ENCODE measurements at regions not wholly inside any gene's neighbourhood (a gene's known extent, or its start where the extent isn't known, plus 50 kb on each side); places are given as distances from the start of the nearest gene placed in this dataset.
"Not testable (repeated sequence)": the region's sequence is repeated elsewhere in the genome, so short reads cannot be mapped to it uniquely, and the experiment has no call there.

GRCh38 chr17:22090263-22090935 lies 398.1 kb downstream of the KCNJ18 start:
- no peak overlapping the region for H2AFZ ChIP-seq (ENCODE audit: low read depth, low read length, poor library complexity, severe bottlenecking)
- BruUV-seq (replicated peaks), result no TSS peak
- H3K79me2 ChIP-seq (ENCODE audit: insufficient read depth, low read length), result no peaks in the 10 kb centered on the region
- H3K9me2 ChIP-seq (ENCODE audit: insufficient read depth), result no peaks in the 10 kb centered on the region
- no peaks in the 10 kb centered on the region for H3K4me1 ChIP-seq (ENCODE audit: control insufficient read depth in 1 of 2, insufficient read depth in 2 of 2, low read length in 2 of 2)
- ChIA-PET RAD21 (ENCODE audit: low non-redundant PET in 1 of 2, low total read pairs in 2 of 2, uncharacterized antibody in 2 of 2, unreplicated experiment in 2 of 2) (no interaction called here), CTCF (no interaction called here), POLR2A (no interaction called here)
- peaks cover 0 to 3% of the 10 kb centered on the region in 2 experiments; a peak in 1 of 4 replicates for H3K9me3 ChIP-seq (ENCODE audit: control insufficient read depth in 1 of 2, insufficient read depth in 1 of 2, low read depth in 1 of 2, low read length in 2 of 2)
- H3K36me3 ChIP-seq (ENCODE audit: control insufficient read depth in 1 of 2, insufficient read depth in 2 of 2, low read length in 2 of 2), result no peaks in the 10 kb centered on the region
- TF ChIP-seq, protein P1, sequence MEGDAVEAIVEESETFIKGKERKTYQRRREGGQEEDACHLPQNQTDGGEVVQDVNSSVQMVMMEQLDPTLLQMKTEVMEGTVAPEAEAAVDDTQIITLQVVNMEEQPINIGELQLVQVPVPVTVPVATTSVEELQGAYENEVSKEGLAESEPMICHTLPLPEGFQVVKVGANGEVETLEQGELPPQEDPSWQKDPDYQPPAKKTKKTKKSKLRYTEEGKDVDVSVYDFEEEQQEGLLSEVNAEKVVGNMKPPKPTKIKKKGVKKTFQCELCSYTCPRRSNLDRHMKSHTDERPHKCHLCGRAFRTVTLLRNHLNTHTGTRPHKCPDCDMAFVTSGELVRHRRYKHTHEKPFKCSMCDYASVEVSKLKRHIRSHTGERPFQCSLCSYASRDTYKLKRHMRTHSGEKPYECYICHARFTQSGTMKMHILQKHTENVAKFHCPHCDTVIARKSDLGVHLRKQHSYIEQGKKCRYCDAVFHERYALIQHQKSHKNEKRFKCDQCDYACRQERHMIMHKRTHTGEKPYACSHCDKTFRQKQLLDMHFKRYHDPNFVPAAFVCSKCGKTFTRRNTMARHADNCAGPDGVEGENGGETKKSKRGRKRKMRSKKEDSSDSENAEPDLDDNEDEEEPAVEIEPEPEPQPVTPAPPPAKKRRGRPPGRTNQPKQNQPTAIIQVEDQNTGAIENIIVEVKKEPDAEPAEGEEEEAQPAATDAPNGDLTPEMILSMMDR (IDR thresholded peaks at IDR 0.05 in 2 of 3, conservative IDR thresholded peaks at IDR 0.05 in 1 of 3; ENCODE audit: borderline replicate concordance in 1 of 3, insufficient read depth in 1 of 3, low read depth in 2 of 3, low read length in 2 of 3), result no peak
- no peak for TF ChIP-seq SP1 (IDR thresholded peaks at IDR 0.05; ENCODE audit: low read depth)
- TF ChIP-seq POLR2AphosphoS5 (IDR thresholded peaks at IDR 0.05; ENCODE audit: low read depth, low read length), result no peak
- no peak for TF ChIP-seq EZH2 (IDR thresholded peaks at IDR 0.05)
- no peak for TF ChIP-seq FOSL1 (IDR thresholded peaks at IDR 0.05; ENCODE audit: low read depth)
- TF ChIP-seq ZFX (IDR thresholded peaks at IDR 0.05), result no peak
- TF ChIP-seq REST (IDR thresholded peaks at IDR 0.05; ENCODE audit: low read depth), result no peak
- no peak overlapping the region for H3K4me3 ChIP-seq (replicated peaks in 1 of 2; ENCODE audit: low read depth in 1 of 2, low read length in 2 of 2)
- H3K4me2 ChIP-seq (ENCODE audit: low read length), result no peak overlapping the region
- no peak overlapping the region for H3K27ac ChIP-seq (ENCODE audit: low read depth, low read length)
- intact Hi-C loops (cut with micrococcal nuclease), result no loop called here
- ATAC-seq (no peak), DNase-seq (ENCODE audit: low read depth, low spot score) (no peak)
- H3K9ac ChIP-seq (ENCODE audit: low read length), result no peak overlapping the region
- no peaks in the 10 kb centered on the region for H4K20me1 ChIP-seq (ENCODE audit: insufficient read depth)
- H3K27me3 ChIP-seq (ENCODE audit: insufficient read depth, low read length), result no peaks in the 10 kb centered on the region

DNA sequence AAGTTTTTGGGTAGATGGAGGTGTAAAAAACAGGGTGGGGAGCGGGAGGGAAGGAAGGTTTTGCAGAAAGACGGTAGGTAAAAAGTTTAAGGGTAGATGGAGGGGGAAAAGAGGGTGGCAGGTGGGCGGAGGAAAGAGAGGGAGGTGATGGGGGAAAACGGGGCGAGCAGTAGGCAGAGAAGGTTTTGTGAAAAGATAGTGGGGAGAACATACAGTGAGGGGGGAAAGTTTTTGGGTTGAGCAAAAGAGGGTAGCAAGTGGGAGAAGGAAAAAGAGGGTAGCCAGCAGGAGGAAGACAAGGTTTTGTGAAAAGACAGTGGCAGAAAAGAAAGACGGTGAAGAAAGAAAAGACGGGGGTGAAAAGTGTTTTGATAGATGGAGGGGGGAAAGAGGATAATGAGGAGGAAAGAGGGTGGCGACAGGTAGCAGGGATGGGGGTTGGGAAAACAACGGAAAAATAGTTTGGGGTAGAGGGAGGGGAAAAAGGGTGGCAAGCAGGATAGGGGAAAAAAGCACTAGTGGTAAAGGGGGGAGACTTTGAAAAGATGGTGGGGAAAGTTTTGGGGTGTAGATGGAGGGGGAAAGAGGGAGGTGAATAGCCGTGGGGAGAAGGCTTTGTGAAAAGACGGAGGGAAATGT lies 398.8 kb downstream of the KCNJ18 start:
- H3K36me3 ChIP-seq (ENCODE audit: control insufficient read depth in 1 of 2, insufficient read depth in 2 of 2, low read length in 2 of 2); H3K79me2 ChIP-seq (ENCODE audit: insufficient read depth, low read length); POLR2A ChIA-PET; H3K4me1 ChIP-seq (ENCODE audit: control insufficient read depth in 1 of 2, insufficient read depth in 2 of 2, low read length in 2 of 2); H3K27me3 ChIP-seq (ENCODE audit: insufficient read depth, low read length); intact Hi-C loops (cut with micrococcal nuclease); CTCF ChIA-PET; H3K9me2 ChIP-seq (ENCODE audit: insufficient read depth); H2AFZ ChIP-seq (ENCODE audit: low read depth, low read length, poor library complexity, severe bottlenecking); H3K9ac ChIP-seq (ENCODE audit: low read length); H3K9me3 ChIP-seq (ENCODE audit: control insufficient read depth in 1 of 2, insufficient read depth in 1 of 2, low read depth in 1 of 2, low read length in 2 of 2); H3K4me2 ChIP-seq (ENCODE audit: low read length); RAD21 ChIA-PET (ENCODE audit: low non-redundant PET in 1 of 2, low total read pairs in 2 of 2, uncharacterized antibody in 2 of 2, unreplicated experiment in 2 of 2); H3K27ac ChIP-seq (ENCODE audit: low read depth, low read length); H3K4me3 ChIP-seq (replicated peaks in 1 of 2; ENCODE audit: low read depth in 1 of 2, low read length in 2 of 2); DNase-seq (ENCODE audit: low read depth, low spot score); H4K20me1 ChIP-seq (ENCODE audit: insufficient read depth); BruUV-seq (replicated peaks); ATAC-seq: not testable (repeated sequence)

DNA sequence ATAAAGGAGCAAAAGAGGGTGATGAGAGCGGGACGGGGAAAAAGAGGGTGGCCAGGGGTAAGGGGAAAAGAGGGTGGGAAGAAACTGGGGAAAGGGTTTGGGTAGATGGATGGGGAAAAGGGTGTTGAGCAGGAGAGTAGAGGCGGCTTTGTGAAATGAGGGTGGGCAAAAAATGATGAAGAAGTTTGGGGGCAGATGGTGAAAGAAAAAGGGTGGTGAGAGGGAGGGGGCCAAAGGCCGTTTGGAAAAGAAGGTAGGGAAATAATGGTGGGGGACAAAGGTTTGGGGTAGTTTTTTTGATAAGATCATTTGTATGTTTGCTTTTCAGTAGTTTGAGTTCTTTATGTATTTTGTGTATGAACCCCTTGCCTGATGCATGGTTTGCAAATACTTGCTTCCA lies 399.5 kb downstream of the KCNJ18 start:
- H3K4me1 ChIP-seq (ENCODE audit: control insufficient read depth in 1 of 2, insufficient read depth in 2 of 2, low read length in 2 of 2); ATAC-seq; H3K27me3 ChIP-seq (ENCODE audit: insufficient read depth, low read length); POLR2A ChIA-PET; H3K9ac ChIP-seq (ENCODE audit: low read length); H3K9me3 ChIP-seq (ENCODE audit: control insufficient read depth in 1 of 2, insufficient read depth in 1 of 2, low read depth in 1 of 2, low read length in 2 of 2); H3K27ac ChIP-seq (ENCODE audit: low read depth, low read length); H4K20me1 ChIP-seq (ENCODE audit: insufficient read depth); DNase-seq (ENCODE audit: low read depth, low spot score); H3K79me2 ChIP-seq (ENCODE audit: insufficient read depth, low read length); BruUV-seq (replicated peaks); RAD21 ChIA-PET (ENCODE audit: low non-redundant PET in 1 of 2, low total read pairs in 2 of 2, uncharacterized antibody in 2 of 2, unreplicated experiment in 2 of 2); H3K36me3 ChIP-seq (ENCODE audit: control insufficient read depth in 1 of 2, insufficient read depth in 2 of 2, low read length in 2 of 2); CTCF ChIA-PET; intact Hi-C loops (cut with micrococcal nuclease); H3K4me3 ChIP-seq (replicated peaks in 1 of 2; ENCODE audit: low read depth in 1 of 2, low read length in 2 of 2); H3K4me2 ChIP-seq (ENCODE audit: low read length); H2AFZ ChIP-seq (ENCODE audit: low read depth, low read length, poor library complexity, severe bottlenecking); H3K9me2 ChIP-seq (ENCODE audit: insufficient read depth): not testable (repeated sequence)

Measured in HCT116 (cell line).